HepG2 (cell line): ENCODE measurements at regions not wholly inside any gene's neighbourhood (a gene's known extent, or its start where the extent isn't known, plus 50 kb on each side); places are given as distances from the start of the nearest gene placed in this dataset.

ENCODE experiments used
- EP300 ChIP-seq, 3 experiments: sonication (generic) in 1 of 3; formaldehyde crosslinking in 1 of 3; IDR thresholded peaks; 2 replicates each; pipeline versions ENCODE4 v1.5.1 to v1.6.1; 2011 to 2020; ENCODE audit warnings: low read depth in 2 of 3, low read length in 2 of 3, borderline replicate concordance in 1 of 3, improper control_type of control experiment in 1 of 3, mild to moderate bottlenecking in 1 of 3, missing genetic modification reagents in 1 of 3, moderate library complexity in 1 of 3
- FOXA3 ChIP-seq: IDR thresholded peaks from 2 replicates; pipeline ENCODE4 v1.6.1; 2016; ENCODE audit warnings: missing genetic modification reagents, missing compliant biosample characterization
- MTA3 ChIP-seq: sonication (generic); formaldehyde crosslinking; IDR thresholded peaks from 2 replicates; pipeline ENCODE4 v1.4.0; 2020; ENCODE audit warnings: missing genetic modification reagents
- REST ChIP-seq, 2 experiments: IDR thresholded peaks; 2 replicates each; pipeline ENCODE4 v1.6.1; 2011 to 2012; ENCODE audit warnings: low read length in 2 of 2, borderline replicate concordance in 1 of 2, low read depth in 1 of 2, mild to moderate bottlenecking in 1 of 2, moderate library complexity in 1 of 2
- ZNF639 ChIP-seq: conservative IDR thresholded peaks from 2 replicates; pipeline ENCODE4 v1.6.1; 2018; ENCODE audit warnings: missing genetic modification reagents
- ZSCAN31 ChIP-seq: sonication (generic); formaldehyde crosslinking; IDR thresholded peaks from 2 replicates; pipeline ENCODE4 v1.5.0; 2020; ENCODE audit warnings: low read depth, mild to moderate bottlenecking, missing genetic modification reagents

GRCh38 chr13:84641491-84641890 lies 759.2 kb upstream of the SLITRK1 start:
- TF ChIP-seq ZSCAN31 (no peak), REST (IDR thresholded peaks at IDR 0.05; ENCODE audit: borderline replicate concordance in 1 of 2, low read depth in 1 of 2, low read length in 2 of 2) (no peak), EP300 (IDR thresholded peaks at IDR 0.05; ENCODE audit: low read depth in 2 of 2, low read length in 2 of 2) (no peak), EP300 (CRISPR knock-in tag; IDR thresholded peaks at IDR 0.05; ENCODE audit: borderline replicate concordance) (no peak), ZNF639 (CRISPR knock-in tag) (no peak), MTA3 (CRISPR knock-in tag) (no peak), FOXA3 (CRISPR knock-in tag) (no peak)
